Tibial nerve (tissue), 4 donors: ENCODE measurements at regions not wholly inside any gene's neighbourhood (a gene's known extent, or its start where the extent isn't known, plus 50 kb on each side); places are given as distances from the start of the nearest gene placed in this dataset.

ENCODE experiments used
- DNase-seq, 2 donors: peaks; one replicate each; pipeline ENCODE4 v3.0.0-alpha.2; 2019; ENCODE audit warnings: low spot score in 2 of 2
- H3K27ac ChIP-seq, 4 donors: fragments of 200-600 bp; sonication (generic) in 3 of 4; one replicate each; pipeline ENCODE4 v1.5.1; 2017 to 2019; ENCODE audit warnings: mild to moderate bottlenecking in 1 of 4
- H3K27me3 ChIP-seq, 2 donors: fragments of 200-600 bp; sonication (generic) in 1 of 2; one replicate each; pipeline versions ENCODE4 v1.5.1 to v1.6.0; 2017 to 2019
- H3K36me3 ChIP-seq, 3 donors: fragments of 200-600 bp; sonication (generic); one replicate each; pipeline ENCODE4 v1.5.1; 2018 to 2019
- H3K4me1 ChIP-seq, 4 donors: fragments of 200-600 bp; sonication (generic) in 3 of 4; one replicate each; pipeline ENCODE4 v1.5.1; 2017 to 2019
- H3K4me3 ChIP-seq, 4 donors: fragments of 200-600 bp; sonication (generic) in 3 of 4; one replicate each; pipeline ENCODE4 v1.5.1; 2017 to 2019; ENCODE audit warnings: mild to moderate bottlenecking in 1 of 4, moderate library complexity in 1 of 4
- H3K9me3 ChIP-seq, 4 donors: fragments of 200-600 bp; sonication (generic) in 3 of 4; one replicate each; pipeline ENCODE4 v1.5.1; 2017 to 2019
- CTCF ChIP-seq, 5 experiments: fragments of 200-600 bp in 3 of 5; fragments of 450-650 bp in 2 of 5; sonication (generic) in 3 of 5; IDR thresholded peaks; one replicate each; pipeline ENCODE4 v1.5.1; 2016 to 2019; ENCODE audit warnings: antibody characterized with exemption in 5 of 5, mild to moderate bottlenecking in 3 of 5, moderate library complexity in 2 of 5
- EP300 ChIP-seq, 2 donors: sonication (generic); formaldehyde crosslinking; IDR thresholded peaks; one replicate each; pipeline ENCODE4 v1.6.1; 2017; ENCODE audit warnings: antibody characterized with exemption in 2 of 2, mild to moderate bottlenecking in 1 of 2
- POLR2A ChIP-seq, 2 donors: fragments of 450-650 bp; IDR thresholded peaks; one replicate each; pipeline ENCODE4 v1.6.1; 2017; ENCODE audit warnings: antibody characterized with exemption in 2 of 2, mild to moderate bottlenecking in 2 of 2, moderate library complexity in 2 of 2
- WGBS, 2 donors: methylation state at CpG; one replicate each; pipeline ENCODE4 v1.1.5; 2018; 5-methylcytosine and 5-hydroxymethylcytosine counted together

- TF ChIP-seq CTCF (IDR thresholded peaks at IDR 0.05) (no peak), EP300 (IDR thresholded peaks at IDR 0.05) (no peak), POLR2A (IDR thresholded peaks at IDR 0.05) (no peak)
- DNase-seq, result no peak
- Histone ChIP-seq H3K27ac (no peak overlapping the region), H3K9me3 (no peaks in the 10 kb centered on the region), H3K4me3 (no peak overlapping the region), H3K4me1 (no peaks in the 10 kb centered on the region), H3K36me3 (no peaks in the 10 kb centered on the region), H3K27me3 (no peaks in the 10 kb centered on the region)
Observed at GRCh38 chr2:145356056-145356455, 836.1 kb upstream of the ZEB2 start.

- Histone ChIP-seq H3K36me3 (no peaks in the 10 kb centered on the region), H3K27ac (peak overlapping the region in 2 of 4 donors; percentile 71 to 73), H3K9me3 (no peaks in the 10 kb centered on the region), H3K27me3 (no peaks in the 10 kb centered on the region), H3K4me1 (peaks cover 0 to 5% (median 0%) of the 10 kb centered on the region in 4 donors), H3K4me3 (peak overlapping the region in 1 of 4 donors; percentile 3)
- 53 to 55% methylated on average over 5 of the region's 5 CpGs for WGBS, 2 donors
- DNase-seq, result no peak
- no peak for TF ChIP-seq POLR2A (IDR thresholded peaks at IDR 0.05)
- TF ChIP-seq EP300 (IDR thresholded peaks at IDR 0.05), result no peak
Observed at GRCh38 chr2:145352484-145352883, 832.6 kb upstream of the ZEB2 start.

GRCh38 chr2:145351864-145352425 lies 832.0 kb upstream of the ZEB2 start:
- 47 to 55% methylated on average over 2 of the region's 2 CpGs for WGBS, 2 donors
- Histone ChIP-seq H3K4me3 (no peak overlapping the region), H3K36me3 (no peaks in the 10 kb centered on the region), H3K4me1 (peaks cover 0 to 5% (median 0%) of the 10 kb centered on the region in 4 donors), H3K9me3 (no peaks in the 10 kb centered on the region), H3K27me3 (no peaks in the 10 kb centered on the region), H3K27ac (peak overlapping the region in 3 of 4 donors; percentile 1 to 73 (median 71))
- TF ChIP-seq POLR2A (IDR thresholded peaks at IDR 0.05) (no peak), EP300 (IDR thresholded peaks at IDR 0.05) (no peak), CTCF (IDR thresholded peaks at IDR 0.05) (no peak)
- DNase-seq, result no peak

GRCh38 chr2:145350011-145350410 lies 830.1 kb upstream of the ZEB2 start:
- Histone ChIP-seq H3K27me3 (no peaks in the 10 kb centered on the region), H3K4me3 (no peak overlapping the region), H3K4me1 (peaks cover 0 to 5% (median 0%) of the 10 kb centered on the region in 4 donors), H3K36me3 (no peaks in the 10 kb centered on the region), H3K27ac (peak overlapping the region in 2 of 4 donors; percentile 71 to 73), H3K9me3 (no peaks in the 10 kb centered on the region)
- no peak for DNase-seq
- TF ChIP-seq EP300 (IDR thresholded peaks at IDR 0.05) (no peak), POLR2A (IDR thresholded peaks at IDR 0.05) (no peak), CTCF (IDR thresholded peaks at IDR 0.05) (no peak)
- WGBS, 2 donors, result 59 to 60% methylated on average over 3 of the region's 3 CpGs

- TF ChIP-seq CTCF (IDR thresholded peaks at IDR 0.05) (no peak), POLR2A (IDR thresholded peaks at IDR 0.05) (no peak), EP300 (IDR thresholded peaks at IDR 0.05) (no peak)
- Histone ChIP-seq H3K9me3 (peaks cover 0 to 3% (median under 1%) of the 10 kb centered on the region in 4 donors), H3K27me3 (no peaks in the 10 kb centered on the region), H3K27ac (no peak overlapping the region), H3K4me1 (no peaks in the 10 kb centered on the region), H3K4me3 (no peak overlapping the region), H3K36me3 (no peaks in the 10 kb centered on the region)
- DNase-seq, result no peak
Observed at GRCh38 chr2:145344076-145344724, 824.3 kb upstream of the ZEB2 start.
